ENCODE measurements at regions not wholly inside any gene's neighbourhood (a gene's known extent, or its start where the extent isn't known, plus 50 kb on each side); places are given as distances from the start of the nearest gene placed in this dataset.

DNA sequence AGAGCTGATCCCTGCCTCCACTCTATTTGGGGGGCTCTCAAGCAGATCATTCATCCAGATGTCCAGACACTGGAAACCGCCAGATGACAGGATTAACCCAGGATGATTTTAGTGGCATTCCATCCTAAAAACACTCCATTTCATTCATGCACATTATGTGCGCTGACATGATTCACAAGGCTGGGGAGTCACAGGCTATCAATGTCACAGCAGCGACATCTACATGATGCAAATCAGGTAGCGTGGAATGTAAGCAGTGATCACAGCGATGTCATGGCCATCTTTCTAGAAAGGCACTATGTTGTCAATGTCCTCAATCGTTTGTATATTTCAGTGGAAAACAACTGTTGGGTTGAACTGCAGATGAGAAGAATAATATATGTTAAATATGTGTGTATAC, 331.5 kb upstream of the MSX2 start:
- H3K36me3 ChIP-seq, result no peaks in the 10 kb centered on the region

DNA sequence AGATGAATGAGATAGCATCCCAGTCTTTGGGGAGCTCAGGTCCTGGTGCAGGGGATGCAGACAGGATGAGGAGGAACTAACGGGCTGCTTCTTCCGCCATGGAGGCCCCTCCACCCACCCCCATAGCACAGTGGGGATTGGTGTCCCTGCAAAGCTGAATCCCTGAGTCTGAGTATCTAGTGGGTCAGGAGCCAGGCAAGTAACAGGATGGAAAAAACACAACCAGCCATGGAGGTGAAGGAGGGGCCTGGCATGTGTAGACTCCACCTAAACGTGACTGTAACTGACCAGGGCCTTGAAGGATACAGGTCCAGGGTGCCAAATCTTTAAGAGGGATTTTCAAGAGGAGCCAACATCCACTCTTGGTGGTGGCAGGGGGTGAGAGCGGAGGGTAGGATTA, 327.8 kb upstream of the MSX2 start:
- Histone ChIP-seq H3K27me3 (no peaks in the 10 kb centered on the region), H3K27ac (no peak overlapping the region), H3K4me1 (no peaks in the 10 kb centered on the region), H3K4me3 (no peak overlapping the region), H3K36me3 (no peaks in the 10 kb centered on the region), H3K9me3 (no peaks in the 10 kb centered on the region)
- no peak for DNase-seq (ENCODE audit: low spot score)
- TF ChIP-seq, protein P1, sequence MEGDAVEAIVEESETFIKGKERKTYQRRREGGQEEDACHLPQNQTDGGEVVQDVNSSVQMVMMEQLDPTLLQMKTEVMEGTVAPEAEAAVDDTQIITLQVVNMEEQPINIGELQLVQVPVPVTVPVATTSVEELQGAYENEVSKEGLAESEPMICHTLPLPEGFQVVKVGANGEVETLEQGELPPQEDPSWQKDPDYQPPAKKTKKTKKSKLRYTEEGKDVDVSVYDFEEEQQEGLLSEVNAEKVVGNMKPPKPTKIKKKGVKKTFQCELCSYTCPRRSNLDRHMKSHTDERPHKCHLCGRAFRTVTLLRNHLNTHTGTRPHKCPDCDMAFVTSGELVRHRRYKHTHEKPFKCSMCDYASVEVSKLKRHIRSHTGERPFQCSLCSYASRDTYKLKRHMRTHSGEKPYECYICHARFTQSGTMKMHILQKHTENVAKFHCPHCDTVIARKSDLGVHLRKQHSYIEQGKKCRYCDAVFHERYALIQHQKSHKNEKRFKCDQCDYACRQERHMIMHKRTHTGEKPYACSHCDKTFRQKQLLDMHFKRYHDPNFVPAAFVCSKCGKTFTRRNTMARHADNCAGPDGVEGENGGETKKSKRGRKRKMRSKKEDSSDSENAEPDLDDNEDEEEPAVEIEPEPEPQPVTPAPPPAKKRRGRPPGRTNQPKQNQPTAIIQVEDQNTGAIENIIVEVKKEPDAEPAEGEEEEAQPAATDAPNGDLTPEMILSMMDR (IDR thresholded peaks at IDR 0.05), result no peak

More for the DNA sequence above, 331.5 kb upstream of the MSX2 start:
- Histone ChIP-seq H3K27me3 (no peaks in the 10 kb centered on the region), H3K4me1 (no peaks in the 10 kb centered on the region), H3K4me3 (no peak overlapping the region), H3K9me3 (no peaks in the 10 kb centered on the region), H3K27ac (no peak overlapping the region)
- TF ChIP-seq, protein P1 (IDR thresholded peaks at IDR 0.05), result no peak
- no peak for DNase-seq (ENCODE audit: low spot score)

GRCh38 chr5:174397206-174397605, 327.2 kb upstream of the MSX2 start:
- H3K9me3 ChIP-seq, result no peaks in the 10 kb centered on the region
- H3K27me3 ChIP-seq, result no peaks in the 10 kb centered on the region
- H3K27ac ChIP-seq, result no peak overlapping the region
- TF ChIP-seq, protein P1 (IDR thresholded peaks at IDR 0.05), result no peak
- H3K4me3 ChIP-seq, result no peak overlapping the region
- no peaks in the 10 kb centered on the region for H3K4me1 ChIP-seq
- DNase-seq (ENCODE audit: low spot score), result no peak
- H3K36me3 ChIP-seq, result no peaks in the 10 kb centered on the region

GRCh38 chr5:174398171-174398570, 326.2 kb upstream of the MSX2 start:
- H3K27me3 ChIP-seq, result no peaks in the 10 kb centered on the region
- no peak for DNase-seq (ENCODE audit: low spot score)
- TF ChIP-seq, protein P1 (IDR thresholded peaks at IDR 0.05), result no peak
- no peaks in the 10 kb centered on the region for H3K36me3 ChIP-seq
- H3K9me3 ChIP-seq, result no peaks in the 10 kb centered on the region
- no peak overlapping the region for H3K4me3 ChIP-seq
- H3K4me1 ChIP-seq, result no peaks in the 10 kb centered on the region
- H3K27ac ChIP-seq, result no peak overlapping the region

- H3K4me1 ChIP-seq, result no peaks in the 10 kb centered on the region
- H3K36me3 ChIP-seq, result no peaks in the 10 kb centered on the region
- H3K27me3 ChIP-seq, result no peaks in the 10 kb centered on the region
- TF ChIP-seq, protein P1 (IDR thresholded peaks at IDR 0.05), result no peak
- DNase-seq (ENCODE audit: low spot score), result no peak
- no peaks in the 10 kb centered on the region for H3K9me3 ChIP-seq
- no peak overlapping the region for H3K4me3 ChIP-seq
- H3K27ac ChIP-seq, result no peak overlapping the region
Measured at GRCh38 chr5:174399411-174399810, 325.0 kb upstream of the MSX2 start.

DNA sequence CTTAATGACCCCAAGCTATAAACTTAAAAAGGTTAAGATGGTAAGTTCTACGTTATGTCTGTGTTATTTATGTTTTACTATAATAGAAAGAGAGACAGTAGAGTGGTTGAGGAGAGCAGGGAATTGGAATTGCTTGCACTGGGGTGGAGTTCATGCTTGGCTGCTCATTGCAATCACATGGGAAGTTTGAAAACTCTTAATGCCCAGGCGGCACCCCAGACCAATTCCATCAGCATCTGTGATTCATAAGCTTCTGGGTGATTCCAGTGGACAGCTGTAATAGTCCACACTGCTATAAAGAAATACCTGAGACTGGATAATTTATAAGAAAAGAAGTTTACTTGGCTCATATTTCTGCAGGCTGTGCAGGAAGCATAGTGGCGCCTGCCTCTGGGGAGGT, 323.9 kb upstream of the MSX2 start:
- H3K4me3 ChIP-seq, result no peak overlapping the region
- H3K27me3 ChIP-seq, result no peaks in the 10 kb centered on the region
- TF ChIP-seq, protein P1 (IDR thresholded peaks at IDR 0.05), result no peak
- H3K36me3 ChIP-seq, result no peaks in the 10 kb centered on the region
- H3K9me3 ChIP-seq, result no peaks in the 10 kb centered on the region
- H3K27ac ChIP-seq, result no peak overlapping the region
- DNase-seq (ENCODE audit: low spot score), result no peak
- no peaks in the 10 kb centered on the region for H3K4me1 ChIP-seq
